ENCODE measurements at regions not wholly inside any gene's neighbourhood (a gene's known extent, or its start where the extent isn't known, plus 50 kb on each side); places are given as distances from the start of the nearest gene placed in this dataset.

DNA sequence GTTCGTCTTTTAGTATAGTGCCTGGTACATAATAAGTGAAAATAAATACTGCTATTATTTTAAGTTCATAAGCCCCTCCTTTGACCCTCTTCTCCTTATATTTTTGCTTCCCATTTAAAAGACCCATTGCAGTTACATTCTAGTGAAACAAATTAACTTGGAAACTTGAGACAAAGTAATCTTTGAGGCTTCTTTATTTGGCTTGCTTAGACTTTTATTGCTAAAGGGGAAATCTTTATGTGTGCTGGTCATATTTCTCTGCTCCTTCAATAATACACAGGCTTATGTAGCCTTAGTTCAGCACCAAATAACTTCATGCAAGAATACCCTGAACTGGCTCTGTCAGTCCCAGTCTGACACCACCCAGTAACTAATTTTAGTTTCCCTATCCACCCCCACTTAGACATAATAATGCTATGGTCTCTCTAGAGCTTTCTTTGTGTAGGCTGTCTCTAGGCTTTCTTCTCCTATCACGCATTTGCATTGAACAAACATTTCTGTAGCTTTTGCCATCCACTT, 257.8 kb downstream of the OMA1 start:
- TF ChIP-seq CTCF (IDR thresholded peaks at IDR 0.05; ENCODE audit: poor library complexity) (no peak), EZH2 (IDR thresholded peaks at IDR 0.05; ENCODE audit: borderline replicate concordance) (no peak)
